ENCODE measurements at regions not wholly inside any gene's neighbourhood (a gene's known extent, or its start where the extent isn't known, plus 50 kb on each side); places are given as distances from the start of the nearest gene placed in this dataset.

GRCh38 chr7:84389242-84389641 is 194.7 kb upstream of the SEMA3A start:
- intact Hi-C loops (cut with DNase I) = no loop called here
- Histone ChIP-seq H3K4me1 (peaks cover 0 to 4% (median 0%) of the 10 kb centered on the region in 4 donors), H3K36me3 (no peaks in the 10 kb centered on the region), H3K27me3 (no peaks in the 10 kb centered on the region), H3K9me3 (peaks cover 0 to 2% (median 0%) of the 10 kb centered on the region in 4 donors), H3K4me3 (no peak overlapping the region), H3K27ac (no peak overlapping the region)
- WGBS, 2 donors = 38 to 42% methylated on average over 4 of the region's 4 CpGs
- no peak for DNase-seq
- TF ChIP-seq EP300 (IDR thresholded peaks at IDR 0.05) = no peak

GRCh38 chr7:84387595-84387994 is 193.0 kb upstream of the SEMA3A start:
- no peak for DNase-seq
- H3K9me3 ChIP-seq = peaks cover 0 to 2% (median 0%) of the 10 kb centered on the region in 4 donors
- TF ChIP-seq POLR2A (IDR thresholded peaks at IDR 0.05) = no peak
- peaks cover 0 to 7% (median 0%) of the 10 kb centered on the region in 4 donors for H3K4me1 ChIP-seq
- WGBS, 2 donors = 16 to 57% methylated on average over 1 of the region's 1 CpG
- H3K36me3 ChIP-seq = no peaks in the 10 kb centered on the region
- intact Hi-C loops (cut with DNase I) = no loop called here
- H3K27ac ChIP-seq = no peak overlapping the region
- H3K4me3 ChIP-seq = no peak overlapping the region
- no peaks in the 10 kb centered on the region for H3K27me3 ChIP-seq

- intact Hi-C loops (cut with DNase I) = no loop called here
- H3K4me1 ChIP-seq = peaks cover 0 to 7% (median 0%) of the 10 kb centered on the region in 4 donors
- 89 to 90% methylated on average over 1 of the region's 1 CpG for WGBS, 2 donors
Observed at GRCh38 chr7:84384417-84384816, 189.8 kb upstream of the SEMA3A start.

GRCh38 chr7:84379446-84379845 is 184.9 kb upstream of the SEMA3A start:
- intact Hi-C loops (cut with DNase I) = no loop called here

More at GRCh38 chr7:84384417-84384816, 189.8 kb upstream of the SEMA3A start:
- no peaks in the 10 kb centered on the region for H3K36me3 ChIP-seq
- H3K27me3 ChIP-seq = no peaks in the 10 kb centered on the region
- no peak for DNase-seq
- H3K9me3 ChIP-seq = no peaks in the 10 kb centered on the region
- H3K27ac ChIP-seq = no peak overlapping the region
- no peak overlapping the region for H3K4me3 ChIP-seq
- TF ChIP-seq EP300 (IDR thresholded peaks at IDR 0.05) = no peak
- TF ChIP-seq CTCF (IDR thresholded peaks at IDR 0.05) = no peak
- TF ChIP-seq POLR2A (IDR thresholded peaks at IDR 0.05) = no peak

GRCh38 chr7:84372712-84373111 is 178.1 kb upstream of the SEMA3A start:
- Histone ChIP-seq H3K9me3 (no peaks in the 10 kb centered on the region), H3K27ac (no peak overlapping the region), H3K4me1 (no peaks in the 10 kb centered on the region), H3K27me3 (no peaks in the 10 kb centered on the region), H3K36me3 (no peaks in the 10 kb centered on the region), H3K4me3 (no peak overlapping the region)
- DNase-seq = no peak
- intact Hi-C loops (cut with DNase I) = no loop called here
- no peak for TF ChIP-seq POLR2A (IDR thresholded peaks at IDR 0.05)
- TF ChIP-seq CTCF (IDR thresholded peaks at IDR 0.05) = no peak
- no peak for TF ChIP-seq EP300 (IDR thresholded peaks at IDR 0.05)
- TF ChIP-seq POLR2AphosphoS5 (IDR thresholded peaks at IDR 0.05) = no peak
- WGBS, 2 donors = 92% methylated on average over 4 of the region's 4 CpGs

More at GRCh38 chr7:84379446-84379845, 184.9 kb upstream of the SEMA3A start:
- 87 to 89% methylated on average over 1 of the region's 1 CpG for WGBS, 2 donors
- H3K9me3 ChIP-seq = no peaks in the 10 kb centered on the region
- TF ChIP-seq CTCF (IDR thresholded peaks at IDR 0.05) = no peak
- no peak for TF ChIP-seq EP300 (IDR thresholded peaks at IDR 0.05)
- TF ChIP-seq POLR2AphosphoS5 (IDR thresholded peaks at IDR 0.05) = no peak
- no peak for TF ChIP-seq POLR2A (IDR thresholded peaks at IDR 0.05)
- no peak for DNase-seq
- no peaks in the 10 kb centered on the region for H3K27me3 ChIP-seq
- no peak overlapping the region for H3K27ac ChIP-seq
- H3K36me3 ChIP-seq = no peaks in the 10 kb centered on the region
- H3K4me1 ChIP-seq = peaks cover 0 to 4% (median 0%) of the 10 kb centered on the region in 4 donors
- no peak overlapping the region for H3K4me3 ChIP-seq

- Histone ChIP-seq H3K4me1 (no peaks in the 10 kb centered on the region), H3K36me3 (no peaks in the 10 kb centered on the region), H3K27ac (no peak overlapping the region), H3K27me3 (no peaks in the 10 kb centered on the region), H3K4me3 (no peak overlapping the region), H3K9me3 (no peaks in the 10 kb centered on the region)
- no peak for DNase-seq
- intact Hi-C loops (cut with DNase I) = no loop called here
- WGBS, 2 donors = 87 to 91% methylated on average over 3 of the region's 3 CpGs
- TF ChIP-seq EP300 (IDR thresholded peaks at IDR 0.05) (no peak), CTCF (IDR thresholded peaks at IDR 0.05) (no peak), POLR2AphosphoS5 (IDR thresholded peaks at IDR 0.05) (no peak), POLR2A (IDR thresholded peaks at IDR 0.05) (no peak)
Observed at GRCh38 chr7:84372155-84372621, 177.6 kb upstream of the SEMA3A start.
